Calu3 (cell line): ENCODE measurements at regions not wholly inside any gene's neighbourhood (a gene's known extent, or its start where the extent isn't known, plus 50 kb on each side); places are given as distances from the start of the nearest gene placed in this dataset.

Experiments used
- BruUV-seq: library from RNA; stranded (reverse); fragments of 400-500 nt; replicated peaks from 2 replicates; lab custom pipeline; 2021; lab: Mats Ljungman, UMichigan
- CTCF ChIA-PET: fragments of 300-600 bp; sonication (Branson Sonifier 250); formaldehyde crosslinking; loops from one replicate; lab custom pipeline; 2022; ENCODE audit warnings: antibody characterized with exemption; lab: Charles Lee
- DNase-seq: peaks from one replicate; pipeline ENCODE4 v3.0.0; 2022
- H3K27ac Mint-ChIP-seq: one replicate; pipeline ENCODE4 v1.8.0; 2022; ENCODE audit warnings: mixed read lengths; ENCODE audit not compliant: unreplicated experiment
- H3K27me3 Mint-ChIP-seq: one replicate; pipeline ENCODE4 v1.8.0; 2022; ENCODE audit warnings: mixed read lengths; ENCODE audit not compliant: unreplicated experiment
- H3K36me3 Mint-ChIP-seq: one replicate; pipeline ENCODE4 v1.8.0; 2022; ENCODE audit warnings: mild to moderate bottlenecking, moderate library complexity, mixed read lengths; ENCODE audit not compliant: insufficient read depth, unreplicated experiment
- H3K4me1 Mint-ChIP-seq: one replicate; pipeline ENCODE4 v1.8.0; 2022; ENCODE audit warnings: mild to moderate bottlenecking, low read depth, mixed read lengths; ENCODE audit not compliant: unreplicated experiment
- H3K4me3 Mint-ChIP-seq: one replicate; pipeline ENCODE4 v1.8.0; 2022; ENCODE audit warnings: mild to moderate bottlenecking, low read depth, moderate library complexity, mixed read lengths; ENCODE audit not compliant: unreplicated experiment
- H3K9me3 Mint-ChIP-seq: one replicate; pipeline ENCODE4 v1.8.0; 2022; ENCODE audit warnings: low read depth, mixed read lengths; ENCODE audit not compliant: unreplicated experiment
- intact Hi-C: fragments of 100-400 bp; cut with micrococcal nuclease; formaldehyde crosslinking; loops from one replicate; pipeline ENCODE4 v1.10.0; 2022; ENCODE audit not compliant: unreplicated experiment
- TF ChIP-seq, protein P1 (sequence below): fragments of 200-600 bp; IDR thresholded peaks from one replicate; pipeline ENCODE4 v1.8.0; 2022; ENCODE audit warnings: antibody characterized with exemption; ENCODE audit not compliant: unreplicated experiment

DNA sequence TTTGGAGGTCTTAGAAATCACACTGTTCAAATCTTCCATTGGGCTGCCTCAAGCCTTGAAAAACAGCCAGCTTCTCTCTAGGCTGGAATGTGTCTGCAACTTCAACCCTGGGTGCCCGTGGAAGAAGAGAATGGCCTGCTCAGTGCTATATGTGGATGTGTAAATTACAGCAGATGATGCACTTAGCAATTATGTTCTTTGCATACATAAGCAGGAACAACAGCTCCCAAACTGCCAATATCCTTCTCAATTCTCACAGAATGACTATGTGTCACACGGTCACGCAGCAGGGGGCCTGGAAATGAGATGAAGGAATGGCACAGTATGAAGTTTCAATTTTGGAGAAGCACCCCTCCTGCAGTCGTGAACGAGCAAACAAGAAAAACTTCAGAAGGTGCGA is 175.2 kb upstream of the SMARCA2 start:
- H3K27me3 Mint-ChIP-seq, result no peaks in the 10 kb centered on the region
- intact Hi-C loops, result no loop called here
- DNase-seq, result no peak
- TF ChIP-seq, protein P1, sequence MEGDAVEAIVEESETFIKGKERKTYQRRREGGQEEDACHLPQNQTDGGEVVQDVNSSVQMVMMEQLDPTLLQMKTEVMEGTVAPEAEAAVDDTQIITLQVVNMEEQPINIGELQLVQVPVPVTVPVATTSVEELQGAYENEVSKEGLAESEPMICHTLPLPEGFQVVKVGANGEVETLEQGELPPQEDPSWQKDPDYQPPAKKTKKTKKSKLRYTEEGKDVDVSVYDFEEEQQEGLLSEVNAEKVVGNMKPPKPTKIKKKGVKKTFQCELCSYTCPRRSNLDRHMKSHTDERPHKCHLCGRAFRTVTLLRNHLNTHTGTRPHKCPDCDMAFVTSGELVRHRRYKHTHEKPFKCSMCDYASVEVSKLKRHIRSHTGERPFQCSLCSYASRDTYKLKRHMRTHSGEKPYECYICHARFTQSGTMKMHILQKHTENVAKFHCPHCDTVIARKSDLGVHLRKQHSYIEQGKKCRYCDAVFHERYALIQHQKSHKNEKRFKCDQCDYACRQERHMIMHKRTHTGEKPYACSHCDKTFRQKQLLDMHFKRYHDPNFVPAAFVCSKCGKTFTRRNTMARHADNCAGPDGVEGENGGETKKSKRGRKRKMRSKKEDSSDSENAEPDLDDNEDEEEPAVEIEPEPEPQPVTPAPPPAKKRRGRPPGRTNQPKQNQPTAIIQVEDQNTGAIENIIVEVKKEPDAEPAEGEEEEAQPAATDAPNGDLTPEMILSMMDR, result no peak
- H3K27ac Mint-ChIP-seq, result no peak overlapping the region
- H3K9me3 Mint-ChIP-seq, result no peaks in the 10 kb centered on the region
- H3K4me1 Mint-ChIP-seq, result no peaks in the 10 kb centered on the region
- H3K36me3 Mint-ChIP-seq, result no peaks in the 10 kb centered on the region
- no peak overlapping the region for H3K4me3 Mint-ChIP-seq
- BruUV-seq, result no TSS peak
- CTCF ChIA-PET, result no interaction called here

DNA sequence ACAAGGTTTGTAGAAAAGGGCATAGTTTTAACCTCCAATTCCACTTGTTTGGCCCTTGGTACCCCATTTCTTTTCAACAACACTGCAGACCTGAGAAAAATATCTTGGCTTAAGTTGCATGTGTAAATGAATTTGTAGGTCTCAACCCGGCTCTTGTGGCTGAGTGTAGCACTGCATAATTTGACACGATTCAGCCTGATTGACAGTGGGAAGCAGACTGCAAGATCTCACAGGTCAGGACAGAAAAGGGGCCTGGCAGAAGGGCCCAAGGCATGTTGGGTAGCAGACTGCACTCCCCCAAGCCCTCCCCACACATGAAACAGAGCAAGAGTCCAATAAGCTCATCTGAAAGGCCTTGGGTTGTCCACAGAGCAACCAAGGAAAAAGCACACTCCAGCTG is 169.7 kb upstream of the SMARCA2 start:
- no peak overlapping the region for H3K4me3 Mint-ChIP-seq
- intact Hi-C loops, result no loop called here
- CTCF ChIA-PET, result no interaction called here
- no peak overlapping the region for H3K27ac Mint-ChIP-seq
- DNase-seq, result no peak
- no TSS peak for BruUV-seq
- TF ChIP-seq, protein P1, result no peak
- no peaks in the 10 kb centered on the region for H3K27me3 Mint-ChIP-seq
- no peaks in the 10 kb centered on the region for H3K9me3 Mint-ChIP-seq
- H3K4me1 Mint-ChIP-seq, result no peaks in the 10 kb centered on the region
- H3K36me3 Mint-ChIP-seq, result no peaks in the 10 kb centered on the region

DNA sequence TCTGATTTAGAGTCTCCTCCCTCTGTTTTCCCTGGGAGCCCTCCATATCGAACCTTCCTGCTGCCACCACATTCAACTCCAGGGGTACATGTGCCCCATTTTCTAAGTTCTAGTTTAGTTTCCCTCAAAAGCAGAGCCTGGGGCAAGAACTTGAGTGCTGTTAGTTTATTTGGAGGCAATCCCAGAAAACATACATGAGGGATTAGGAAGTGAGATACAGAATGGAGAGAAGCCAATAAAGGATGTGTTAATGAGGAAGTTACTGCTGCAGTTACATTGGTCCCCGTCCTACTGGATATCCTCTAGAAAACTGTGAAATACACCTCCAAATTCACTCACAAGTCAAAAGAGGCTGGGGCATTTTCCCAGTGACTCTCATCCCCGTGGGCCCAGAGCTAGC is 159.4 kb upstream of the SMARCA2 start:
- DNase-seq, result no peak
- no peak overlapping the region for H3K4me3 Mint-ChIP-seq
- intact Hi-C loops, result no loop called here
- no TSS peak for BruUV-seq
- H3K9me3 Mint-ChIP-seq, result peaks cover 3% of the 10 kb centered on the region
- H3K27me3 Mint-ChIP-seq, result no peaks in the 10 kb centered on the region
- TF ChIP-seq, protein P1, result no peak
- H3K36me3 Mint-ChIP-seq, result no peaks in the 10 kb centered on the region
- CTCF ChIA-PET, result no interaction called here
- H3K27ac Mint-ChIP-seq, result no peak overlapping the region
- H3K4me1 Mint-ChIP-seq, result no peaks in the 10 kb centered on the region

DNA sequence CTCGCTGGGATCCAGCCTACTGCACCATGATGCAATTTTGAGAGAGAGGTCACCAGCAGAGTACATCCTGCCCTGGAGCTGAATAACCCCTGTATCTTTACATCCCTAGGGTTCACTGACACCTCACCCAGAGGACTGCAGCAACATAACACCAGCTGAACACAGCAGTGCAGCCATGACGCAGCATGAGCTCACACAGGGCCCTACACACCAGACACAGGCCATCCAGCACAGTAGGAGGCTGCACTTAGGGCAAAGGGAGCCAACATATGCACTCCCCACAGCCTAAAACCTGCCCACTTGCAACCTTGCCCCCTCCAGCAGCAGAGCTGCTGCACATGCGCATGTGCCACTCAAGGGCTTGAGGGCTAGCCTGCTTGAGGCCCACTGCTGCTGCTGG is 157.3 kb upstream of the SMARCA2 start:
- DNase-seq, result no peak
- H3K4me3 Mint-ChIP-seq, result no peak overlapping the region
- peaks cover 3% of the 10 kb centered on the region for H3K9me3 Mint-ChIP-seq
- H3K27me3 Mint-ChIP-seq, result no peaks in the 10 kb centered on the region
- no peaks in the 10 kb centered on the region for H3K36me3 Mint-ChIP-seq
- CTCF ChIA-PET, result interaction anchor here (0.6 kb wide), 1 partner anchor 36 kb away, joined by 3 read pairs; no protein-coding TSS in a partner anchor
- BruUV-seq, result no TSS peak
- H3K27ac Mint-ChIP-seq, result no peak overlapping the region
- intact Hi-C loops, result no loop called here
- no peaks in the 10 kb centered on the region for H3K4me1 Mint-ChIP-seq
- TF ChIP-seq, protein P1, result no peak
